ENCODE measurements at regions not wholly inside any gene's neighbourhood (a gene's known extent, or its start where the extent isn't known, plus 50 kb on each side); places are given as distances from the start of the nearest gene placed in this dataset.

- no peak for DNase-seq
- no peak for TF ChIP-seq GATA1 (IDR thresholded peaks at IDR 0.05; ENCODE audit: low read depth, low read length)
- no peak for TF ChIP-seq POLR2A (IDR thresholded peaks at IDR 0.05; ENCODE audit: low read length)
Measured at GRCh38 chr4:133802359-133803140, 399.0 kb downstream of the PABPC4L start.

- TF ChIP-seq POLR2A (IDR thresholded peaks at IDR 0.05; ENCODE audit: low read length) (no peak), GATA1 (IDR thresholded peaks at IDR 0.05; ENCODE audit: low read depth, low read length) (no peak)
- DNase-seq, result no peak
Measured at GRCh38 chr4:133801883-133802282, 399.7 kb downstream of the PABPC4L start.

- no peak for DNase-seq
- no peak for TF ChIP-seq GATA1 (IDR thresholded peaks at IDR 0.05; ENCODE audit: low read depth, low read length)
- no peak for TF ChIP-seq POLR2A (IDR thresholded peaks at IDR 0.05; ENCODE audit: low read length)
Measured at GRCh38 chr4:133800966-133801365, 400.6 kb downstream of the PABPC4L start.

- no peak for DNase-seq
Measured at GRCh38 chr4:133799717-133800315, 401.8 kb downstream of the PABPC4L start.

GRCh38 chr4:133777661-133778060, 423.9 kb downstream of the PABPC4L start:
- DNase-seq, result no peak
- TF ChIP-seq GATA1 (IDR thresholded peaks at IDR 0.05; ENCODE audit: low read depth, low read length) (no peak), POLR2A (IDR thresholded peaks at IDR 0.05; ENCODE audit: low read length) (no peak)

More at GRCh38 chr4:133799717-133800315, 401.8 kb downstream of the PABPC4L start:
- TF ChIP-seq POLR2A (IDR thresholded peaks at IDR 0.05; ENCODE audit: low read length), result no peak

GRCh38 chr4:133776961-133777360, 424.6 kb downstream of the PABPC4L start:
- TF ChIP-seq POLR2A (IDR thresholded peaks at IDR 0.05; ENCODE audit: low read length) (no peak), GATA1 (IDR thresholded peaks at IDR 0.05; ENCODE audit: low read depth, low read length) (no peak)
- no peak for DNase-seq

- TF ChIP-seq POLR2A (IDR thresholded peaks at IDR 0.05; ENCODE audit: low read length) (no peak), GATA1 (IDR thresholded peaks at IDR 0.05; ENCODE audit: low read depth, low read length) (no peak)
- no peak for DNase-seq
Measured at GRCh38 chr4:133776503-133776902, 425.1 kb downstream of the PABPC4L start.

- TF ChIP-seq GATA1 (IDR thresholded peaks at IDR 0.05; ENCODE audit: low read depth, low read length), result no peak
- TF ChIP-seq POLR2A (IDR thresholded peaks at IDR 0.05; ENCODE audit: low read length), result no peak
- DNase-seq, result no peak
Measured at GRCh38 chr4:133775881-133776280, 425.7 kb downstream of the PABPC4L start.

GRCh38 chr4:133775469-133775868, 426.1 kb downstream of the PABPC4L start:
- TF ChIP-seq GATA1 (IDR thresholded peaks at IDR 0.05; ENCODE audit: low read depth, low read length) (no peak), POLR2A (IDR thresholded peaks at IDR 0.05; ENCODE audit: low read length) (no peak)
- no peak for DNase-seq

- TF ChIP-seq GATA1 (IDR thresholded peaks at IDR 0.05; ENCODE audit: low read depth, low read length) (no peak), POLR2A (IDR thresholded peaks at IDR 0.05; ENCODE audit: low read length) (no peak)
Measured at GRCh38 chr4:133759428-133759827, 442.2 kb downstream of the PABPC4L start.

GRCh38 chr4:133741766-133742165, 459.8 kb downstream of the PABPC4L start:
- DNase-seq, result no peak
- no peak for TF ChIP-seq POLR2A (IDR thresholded peaks at IDR 0.05; ENCODE audit: low read length)
- TF ChIP-seq GATA1 (IDR thresholded peaks at IDR 0.05; ENCODE audit: low read depth, low read length), result no peak

More at GRCh38 chr4:133759428-133759827, 442.2 kb downstream of the PABPC4L start:
- DNase-seq, result no peak

- no peak for TF ChIP-seq POLR2A (IDR thresholded peaks at IDR 0.05; ENCODE audit: low read length)
- no peak for DNase-seq
Measured at GRCh38 chr4:133720001-133720400, 481.6 kb downstream of the PABPC4L start.

- no peak for TF ChIP-seq POLR2A (IDR thresholded peaks at IDR 0.05; ENCODE audit: low read length)
- no peak for TF ChIP-seq GATA1 (IDR thresholded peaks at IDR 0.05; ENCODE audit: low read depth, low read length)
- DNase-seq, result no peak
Measured at GRCh38 chr4:133719098-133719497, 482.5 kb downstream of the PABPC4L start.

GRCh38 chr4:133714211-133714610, 487.4 kb downstream of the PABPC4L start:
- no peak for DNase-seq
- TF ChIP-seq GATA1 (IDR thresholded peaks at IDR 0.05; ENCODE audit: low read depth, low read length) (no peak), POLR2A (IDR thresholded peaks at IDR 0.05; ENCODE audit: low read length) (no peak)

- DNase-seq, result no peak
- TF ChIP-seq GATA1 (IDR thresholded peaks at IDR 0.05; ENCODE audit: low read depth, low read length), result no peak
- TF ChIP-seq POLR2A (IDR thresholded peaks at IDR 0.05; ENCODE audit: low read length), result no peak
Measured at GRCh38 chr4:133713340-133713739, 488.2 kb downstream of the PABPC4L start.
